ENCODE measurements at regions not wholly inside any gene's neighbourhood (a gene's known extent, or its start where the extent isn't known, plus 50 kb on each side); places are given as distances from the start of the nearest gene placed in this dataset.

DNA sequence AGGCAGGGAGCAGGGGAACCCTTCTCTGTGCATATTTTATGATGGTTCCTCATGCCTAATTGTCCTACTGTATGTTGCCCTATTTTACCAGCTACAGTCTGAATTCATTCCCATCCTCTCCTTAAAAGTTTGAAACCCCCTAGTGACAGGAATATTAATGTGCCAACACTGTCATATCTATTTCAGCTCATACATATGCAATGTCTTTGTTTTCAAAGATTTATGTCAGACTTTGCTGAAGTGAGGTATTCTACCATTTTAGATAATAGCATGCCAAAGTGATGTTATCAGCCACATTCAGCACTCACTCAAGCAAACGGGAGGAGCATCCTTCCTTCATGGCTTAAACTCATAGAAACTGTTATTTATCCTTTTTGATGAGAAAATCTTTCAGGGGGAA, 696.5 kb downstream of the NR2F1-AS1 start:
- TF ChIP-seq TAF1 (IDR thresholded peaks at IDR 0.05; ENCODE audit: low read depth) (no peak), RAD21 (IDR thresholded peaks at IDR 0.05; ENCODE audit: low read depth) (no peak), MAX (IDR thresholded peaks at IDR 0.05) (no peak), CEBPB (IDR thresholded peaks at IDR 0.05) (no peak), YY1 (IDR thresholded peaks at IDR 0.05; ENCODE audit: low read depth) (no peak), CREB1 (IDR thresholded peaks at IDR 0.05; ENCODE audit: low read depth) (no peak), NFIC (IDR thresholded peaks at IDR 0.05) (no peak), TEAD4 (IDR thresholded peaks at IDR 0.05) (no peak), TCF12 (IDR thresholded peaks at IDR 0.05; ENCODE audit: low read depth) (no peak), REST (IDR thresholded peaks at IDR 0.05; ENCODE audit: low read depth) (no peak), EP300 (IDR thresholded peaks at IDR 0.05; ENCODE audit: borderline replicate concordance) (no peak), FOXM1 (IDR thresholded peaks at IDR 0.05; ENCODE audit: borderline replicate concordance, low read depth) (no peak), EGR1 (IDR thresholded peaks at IDR 0.05) (no peak)
- TF ChIP-seq, protein P1, sequence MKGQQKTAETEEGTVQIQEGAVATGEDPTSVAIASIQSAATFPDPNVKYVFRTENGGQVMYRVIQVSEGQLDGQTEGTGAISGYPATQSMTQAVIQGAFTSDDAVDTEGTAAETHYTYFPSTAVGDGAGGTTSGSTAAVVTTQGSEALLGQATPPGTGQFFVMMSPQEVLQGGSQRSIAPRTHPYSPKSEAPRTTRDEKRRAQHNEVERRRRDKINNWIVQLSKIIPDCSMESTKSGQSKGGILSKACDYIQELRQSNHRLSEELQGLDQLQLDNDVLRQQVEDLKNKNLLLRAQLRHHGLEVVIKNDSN (IDR thresholded peaks at IDR 0.05), result no peak
